ENCODE measurements at regions not wholly inside any gene's neighbourhood (a gene's known extent, or its start where the extent isn't known, plus 50 kb on each side); places are given as distances from the start of the nearest gene placed in this dataset.

DNA sequence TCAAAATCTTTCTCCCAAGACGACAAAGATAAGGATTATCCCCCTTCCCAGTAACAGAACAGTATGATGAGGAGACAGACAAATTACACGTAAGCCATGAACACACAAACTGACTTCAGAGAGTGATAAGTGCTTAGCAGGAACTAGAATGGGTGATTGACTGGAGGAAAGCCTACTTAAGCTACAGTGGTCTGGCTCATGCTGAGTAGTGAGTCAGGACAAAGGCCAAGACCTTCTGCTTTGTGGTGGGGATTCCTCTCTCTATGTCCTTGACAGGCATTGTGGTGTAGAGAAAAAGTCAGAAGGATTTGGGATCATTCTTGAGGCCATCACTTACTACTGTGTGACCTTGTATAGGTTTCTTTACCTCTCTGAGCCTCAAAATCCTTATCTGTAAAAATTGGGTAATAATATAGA is 381.9 kb upstream of the CCL2 start:
- no peak for TF ChIP-seq POLR2A (IDR thresholded peaks at IDR 0.05)
- TF ChIP-seq, protein P1, sequence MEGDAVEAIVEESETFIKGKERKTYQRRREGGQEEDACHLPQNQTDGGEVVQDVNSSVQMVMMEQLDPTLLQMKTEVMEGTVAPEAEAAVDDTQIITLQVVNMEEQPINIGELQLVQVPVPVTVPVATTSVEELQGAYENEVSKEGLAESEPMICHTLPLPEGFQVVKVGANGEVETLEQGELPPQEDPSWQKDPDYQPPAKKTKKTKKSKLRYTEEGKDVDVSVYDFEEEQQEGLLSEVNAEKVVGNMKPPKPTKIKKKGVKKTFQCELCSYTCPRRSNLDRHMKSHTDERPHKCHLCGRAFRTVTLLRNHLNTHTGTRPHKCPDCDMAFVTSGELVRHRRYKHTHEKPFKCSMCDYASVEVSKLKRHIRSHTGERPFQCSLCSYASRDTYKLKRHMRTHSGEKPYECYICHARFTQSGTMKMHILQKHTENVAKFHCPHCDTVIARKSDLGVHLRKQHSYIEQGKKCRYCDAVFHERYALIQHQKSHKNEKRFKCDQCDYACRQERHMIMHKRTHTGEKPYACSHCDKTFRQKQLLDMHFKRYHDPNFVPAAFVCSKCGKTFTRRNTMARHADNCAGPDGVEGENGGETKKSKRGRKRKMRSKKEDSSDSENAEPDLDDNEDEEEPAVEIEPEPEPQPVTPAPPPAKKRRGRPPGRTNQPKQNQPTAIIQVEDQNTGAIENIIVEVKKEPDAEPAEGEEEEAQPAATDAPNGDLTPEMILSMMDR (IDR thresholded peaks at IDR 0.05) = no peak

All from testis (tissue), 2 donors.